GM21515 (cell line): ENCODE measurements at regions not wholly inside any gene's neighbourhood (a gene's known extent, or its start where the extent isn't known, plus 50 kb on each side); places are given as distances from the start of the nearest gene placed in this dataset.

Source experiments
- ATAC-seq: cut with Tn5 transposase; IDR thresholded peaks from one replicate; pipeline ENCODE4 v1.9.1; 2021; ENCODE audit not compliant: unreplicated experiment

DNA sequence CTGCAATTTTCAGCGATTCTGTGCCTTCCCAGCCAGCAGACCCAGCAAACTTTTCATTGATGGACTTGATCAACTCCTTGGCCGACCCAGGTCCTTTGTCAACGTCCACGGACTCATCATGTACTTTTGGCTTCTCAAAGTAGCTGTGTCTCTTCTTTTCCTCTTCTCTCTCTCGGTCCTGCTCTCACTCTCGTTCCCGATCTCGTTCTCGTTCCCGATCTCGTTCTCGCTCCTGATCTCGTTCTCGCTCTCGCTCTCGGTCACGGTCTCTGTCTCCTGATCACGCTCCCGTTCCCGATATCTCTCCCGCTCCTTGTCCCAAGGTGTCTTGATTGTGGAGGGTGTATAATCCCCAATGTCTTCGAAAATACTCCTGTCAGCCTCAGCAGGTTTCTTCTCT lies 219.5 kb upstream of the FANCL start:
- ATAC-seq: no peak

DNA sequence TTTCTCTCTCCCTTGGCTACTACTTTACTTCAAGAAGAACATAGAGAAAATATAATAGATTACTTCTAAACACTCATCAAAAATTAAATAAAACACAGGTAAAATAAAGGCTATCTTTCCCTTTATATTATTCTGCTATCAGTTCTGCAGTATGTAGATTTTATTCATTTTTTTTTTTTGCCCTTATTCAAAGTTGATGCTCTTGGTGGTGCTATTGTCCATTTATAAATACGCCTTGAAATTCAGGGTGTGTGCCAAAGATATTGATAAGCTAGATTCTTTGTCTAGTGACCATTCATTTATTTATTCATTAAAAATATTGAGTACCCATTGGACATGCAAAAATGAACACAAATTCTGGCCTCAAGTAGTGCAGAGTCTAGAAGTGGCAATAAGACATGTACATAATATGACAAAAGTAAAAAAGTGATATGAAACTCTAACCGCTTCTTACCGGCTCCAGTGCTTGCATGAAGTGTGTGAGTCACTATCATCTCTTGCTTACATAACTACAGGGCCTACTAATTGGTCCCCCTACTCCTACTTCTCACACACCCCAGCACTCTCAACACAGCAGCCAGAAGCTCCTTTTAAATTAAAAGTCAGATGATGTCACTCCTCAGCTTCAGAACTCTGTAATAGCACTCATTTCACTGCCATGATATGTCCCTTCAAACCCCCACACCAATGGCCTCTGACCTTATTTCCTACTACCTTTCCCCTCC lies 208.3 kb upstream of the FANCL start:
- ATAC-seq: peak; percentile 88

DNA sequence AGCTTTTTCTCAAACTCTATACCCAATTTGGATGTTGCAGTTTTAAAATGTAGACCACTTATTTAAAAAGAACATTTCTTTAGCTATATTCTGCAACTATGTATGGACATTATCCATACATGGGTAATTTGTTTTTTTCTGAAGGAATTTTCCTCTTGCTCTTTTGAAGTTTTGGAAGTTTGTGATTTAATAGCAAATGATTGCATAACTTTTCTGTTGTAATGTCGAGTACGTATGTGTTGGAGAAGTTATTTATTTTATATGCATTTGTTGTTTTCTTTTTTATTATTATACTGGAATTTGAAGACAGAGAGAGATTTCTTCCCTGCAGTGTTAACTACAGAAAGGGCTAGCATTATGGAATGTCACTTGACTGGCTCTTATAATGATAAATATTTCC lies 207.7 kb upstream of the FANCL start:
- no peak for ATAC-seq

DNA sequence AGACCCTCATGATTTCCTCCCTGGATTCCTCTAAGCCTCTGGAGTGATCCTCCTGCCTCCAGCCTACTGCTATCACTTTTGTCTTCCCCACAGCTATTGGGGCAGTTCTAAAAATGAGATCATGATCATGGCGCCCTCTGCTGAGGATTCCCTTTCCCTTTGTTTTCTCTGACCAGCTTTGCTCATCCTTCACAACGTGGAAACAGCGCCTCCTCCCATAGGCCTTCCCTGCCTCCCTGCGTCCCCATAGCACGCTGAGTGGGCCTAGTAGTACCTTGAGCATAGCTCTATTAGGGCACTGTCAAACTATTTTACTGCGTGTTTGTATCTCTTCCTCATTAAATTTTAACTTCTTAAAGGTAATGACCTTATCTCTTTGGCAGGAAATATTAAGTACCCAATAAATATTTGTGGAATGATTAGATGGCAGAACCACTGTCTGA lies 207.0 kb upstream of the FANCL start:
- no peak for ATAC-seq

DNA sequence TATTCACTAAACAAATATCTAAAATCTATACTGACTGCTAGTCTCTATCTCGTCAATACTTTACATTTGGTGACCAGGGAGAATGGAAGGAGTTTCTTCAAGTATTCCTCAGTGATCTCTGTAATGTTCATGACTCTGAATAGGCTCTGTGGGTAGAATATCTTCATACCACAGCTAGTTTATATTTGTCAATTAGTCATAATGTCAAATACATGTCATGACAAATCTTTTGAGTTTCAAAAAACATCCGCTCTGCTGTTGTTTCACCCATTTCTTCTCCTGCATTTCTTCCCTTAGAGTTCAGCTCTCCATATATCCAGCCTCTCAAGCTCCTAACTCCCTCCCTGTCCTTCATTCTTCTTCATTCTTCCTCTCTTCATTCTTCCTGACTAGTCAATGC lies 206.5 kb upstream of the FANCL start:
- no peak for ATAC-seq

DNA sequence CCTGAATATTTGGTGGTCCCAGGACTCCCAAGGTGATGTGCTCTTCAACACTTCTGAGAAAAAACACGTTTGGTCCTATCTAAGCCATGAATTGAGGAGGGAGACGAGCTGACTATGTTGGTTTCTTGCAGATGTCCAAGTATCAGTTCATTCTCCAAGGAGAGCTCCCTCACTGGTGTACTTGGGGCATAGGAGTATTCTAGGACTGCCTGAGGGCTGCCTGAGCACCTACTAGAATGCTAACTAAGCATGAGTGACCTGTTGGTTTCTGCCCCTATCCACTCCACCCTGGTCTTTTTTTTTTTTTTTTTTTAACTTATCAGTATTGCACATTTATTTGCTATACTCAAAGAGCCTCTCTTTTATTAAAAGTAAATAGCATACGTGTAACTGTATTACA lies 200.5 kb upstream of the FANCL start:
- no peak for ATAC-seq

DNA sequence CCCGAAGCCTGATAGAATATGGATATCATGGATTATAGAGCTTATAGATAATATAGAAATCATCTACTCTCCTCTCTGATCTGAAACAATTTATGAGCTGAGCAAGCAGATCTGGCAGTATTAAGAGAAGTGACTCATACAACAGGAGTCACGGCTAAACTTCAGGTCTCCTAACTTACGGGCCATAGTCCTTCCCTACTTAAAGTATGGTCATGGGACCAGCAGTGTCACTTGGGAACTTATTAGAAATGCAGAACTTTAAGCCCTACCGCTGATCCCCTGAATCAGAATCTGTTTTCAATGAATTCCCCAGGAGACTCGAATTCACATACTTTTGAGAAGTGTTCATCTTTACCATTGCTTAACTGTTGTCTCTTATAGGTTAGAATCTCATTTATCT lies 195.7 kb upstream of the FANCL start:
- no peak for ATAC-seq

DNA sequence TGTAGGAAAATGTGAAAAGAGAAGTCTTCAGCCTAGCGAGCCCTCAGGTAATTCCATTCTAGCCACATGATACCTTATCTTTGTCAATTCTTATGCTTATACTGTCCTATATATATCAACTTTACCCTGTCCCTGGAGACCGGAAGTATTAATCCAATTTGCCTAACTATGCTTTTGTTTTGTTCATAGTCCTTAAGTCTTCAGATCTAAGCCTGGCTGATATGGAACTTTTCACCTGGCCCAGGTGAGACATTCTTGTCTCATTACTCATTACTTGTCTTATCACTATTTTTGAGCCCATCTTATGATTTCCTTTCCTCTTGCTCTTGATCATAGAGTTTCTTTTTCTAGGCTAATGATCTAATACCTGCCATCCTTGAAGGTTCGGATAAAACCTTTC lies 194.1 kb upstream of the FANCL start:
- ATAC-seq: no peak

DNA sequence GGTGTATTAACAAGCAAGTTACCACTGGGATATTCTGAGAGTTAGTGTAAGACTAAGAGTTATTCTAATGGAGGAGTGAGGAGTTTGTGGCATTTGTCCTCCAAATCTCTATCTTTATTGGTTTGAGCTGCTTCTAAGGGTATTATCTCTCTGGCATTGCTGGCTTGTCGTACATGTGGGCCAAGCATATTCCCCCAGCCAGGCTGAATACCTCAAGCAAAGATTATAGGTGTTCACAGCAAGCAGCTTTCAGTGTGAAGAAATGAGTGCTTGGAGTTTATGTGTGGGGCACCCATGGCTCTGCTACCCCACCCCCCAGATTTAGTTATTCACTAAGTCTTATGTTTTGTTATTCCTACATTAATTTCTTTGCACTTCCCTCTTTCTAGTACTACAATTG lies 193.6 kb upstream of the FANCL start:
- no peak for ATAC-seq

DNA sequence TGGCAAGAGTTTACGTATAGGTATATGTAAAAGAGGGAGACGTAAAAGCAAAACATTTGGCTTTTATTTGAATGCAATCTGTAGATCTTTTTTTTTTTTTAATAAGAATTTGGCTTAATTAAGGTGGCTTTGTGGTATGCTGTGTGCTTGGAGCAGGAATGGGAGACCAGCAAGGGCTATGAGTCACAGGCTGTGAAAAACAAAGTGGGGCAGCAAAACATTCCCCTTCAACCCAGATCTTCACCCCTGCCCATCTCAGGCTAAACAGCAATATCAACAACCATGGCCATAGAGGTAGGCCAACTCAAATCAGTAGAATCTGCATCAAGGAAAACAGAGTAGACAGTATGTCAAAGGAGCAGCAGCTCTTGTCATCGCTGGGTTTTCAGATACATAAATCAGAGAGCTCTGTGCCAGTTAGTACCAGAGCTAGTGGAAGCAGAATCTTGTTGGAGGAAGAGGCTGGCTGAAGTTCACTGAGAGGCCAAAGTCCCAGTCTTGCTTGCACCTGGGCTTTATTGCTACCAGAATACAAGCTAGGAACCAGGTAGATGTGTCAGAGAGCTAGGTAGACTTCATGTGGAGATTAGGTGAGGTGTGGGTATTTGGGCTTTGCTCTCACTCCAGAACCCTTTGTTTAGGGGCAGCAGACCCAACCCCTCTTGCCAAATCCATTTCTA lies 191.5 kb upstream of the FANCL start:
- no peak for ATAC-seq

DNA sequence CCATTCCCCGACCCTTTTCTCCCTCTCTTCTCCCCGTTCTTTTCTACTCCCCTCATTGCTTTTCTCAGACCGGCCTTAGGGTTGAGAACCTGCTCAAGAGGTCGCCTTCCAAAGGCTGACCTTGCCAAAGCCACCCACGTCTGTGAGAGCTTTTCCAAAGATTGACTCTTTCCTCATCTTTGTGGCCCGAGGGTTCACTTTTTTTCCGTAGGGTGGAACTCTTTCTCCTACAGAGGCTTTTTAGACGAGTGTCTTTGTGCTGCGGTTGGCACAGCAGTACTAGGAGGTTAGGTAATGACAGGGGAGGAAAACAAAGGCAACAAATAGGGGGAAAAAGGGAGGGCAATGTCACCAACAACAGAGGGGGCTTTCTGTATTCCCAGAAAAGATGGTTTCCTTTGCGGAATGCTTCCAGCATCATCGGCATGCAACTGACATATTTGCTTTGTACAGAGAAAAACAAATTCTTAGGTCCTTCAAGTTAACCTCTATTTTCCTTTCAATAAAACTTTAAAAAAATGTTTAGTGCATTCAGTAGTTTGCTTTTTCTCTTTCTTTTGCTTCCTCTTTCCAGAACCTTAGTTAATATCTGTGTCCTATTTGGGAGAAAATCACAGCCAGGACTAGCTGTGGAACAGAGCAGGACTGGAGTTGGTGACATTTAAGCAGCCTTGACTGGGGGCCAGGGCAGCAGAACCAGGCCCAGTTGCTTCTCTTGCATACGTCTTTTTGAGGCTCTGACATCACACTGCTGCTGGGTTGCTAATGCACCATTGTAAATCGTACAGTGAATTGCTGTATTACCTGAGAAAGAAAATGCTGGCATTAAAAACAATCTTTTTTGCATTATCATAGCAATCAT lies 188.1 kb upstream of the FANCL start:
- no peak for ATAC-seq

DNA sequence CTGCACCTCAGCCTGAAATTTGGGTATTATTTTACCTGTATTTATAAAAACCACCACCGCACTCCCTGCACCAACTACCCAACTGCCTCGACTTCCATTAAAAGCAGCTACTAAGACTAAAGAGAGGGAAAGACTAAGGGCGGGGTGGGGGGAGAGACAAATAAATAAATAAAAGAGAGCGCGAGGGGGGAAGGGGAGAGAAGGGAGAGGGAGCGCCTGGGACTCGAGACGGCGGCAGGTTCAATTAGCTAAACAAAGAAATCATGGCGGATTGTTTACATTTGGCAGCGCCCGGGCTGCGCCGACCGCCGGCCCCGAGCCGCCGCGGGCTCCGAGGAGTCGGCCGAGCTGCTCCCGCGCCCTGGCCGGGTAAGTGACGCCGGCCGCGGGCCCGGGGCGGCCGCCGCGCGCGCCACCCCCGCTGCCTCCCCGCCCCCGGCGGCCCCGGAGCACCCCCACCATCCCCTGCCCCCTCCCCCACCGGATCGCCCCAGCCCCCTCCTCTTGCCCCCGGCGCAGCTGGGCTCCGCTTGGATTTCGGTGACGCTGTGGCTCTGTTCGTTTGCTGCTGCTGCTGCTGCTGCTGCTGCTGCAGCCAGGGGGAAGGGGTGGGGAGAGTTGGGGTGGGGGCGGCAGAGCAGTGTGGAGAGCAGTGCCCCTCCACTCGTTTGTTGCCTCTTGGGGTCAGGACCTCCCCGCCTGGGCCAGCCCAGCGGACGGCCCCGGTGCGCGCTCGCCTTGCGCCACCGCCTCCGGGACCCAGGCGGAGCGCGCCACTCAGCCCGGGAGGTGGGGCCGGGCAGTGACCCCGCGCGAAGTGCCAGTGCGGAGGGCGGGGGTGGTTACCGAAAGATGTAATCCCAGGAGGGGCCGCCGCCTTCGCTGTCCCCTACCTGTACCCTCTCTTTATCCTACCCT lies 187.2 kb upstream of the FANCL start:
- ATAC-seq: no peak

DNA sequence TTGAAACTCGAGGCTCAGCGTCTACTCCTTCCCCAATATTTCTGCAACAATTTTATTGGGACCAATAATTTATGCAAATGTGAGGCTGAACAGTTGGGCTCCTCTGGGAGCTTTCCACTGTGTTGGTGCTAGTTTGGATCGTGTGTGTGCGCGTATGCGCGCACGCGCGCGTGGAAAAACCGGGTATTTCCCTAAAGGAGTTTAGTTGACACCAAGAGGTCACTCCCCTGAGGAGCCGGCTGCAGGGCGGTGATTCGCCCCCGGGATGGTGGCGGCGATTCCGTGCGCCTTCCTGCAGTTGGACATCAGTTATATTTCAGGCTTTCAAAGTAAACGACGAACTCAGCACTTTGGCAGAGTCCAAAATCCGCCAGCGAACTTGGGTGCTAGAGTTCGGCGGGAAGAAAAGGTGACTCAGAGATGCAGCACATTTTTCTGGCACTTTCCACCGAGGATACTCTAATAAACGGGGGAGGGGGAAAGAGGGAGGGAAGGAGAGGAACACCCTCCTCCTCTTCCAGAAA lies 186.5 kb upstream of the FANCL start:
- ATAC-seq: no peak

DNA sequence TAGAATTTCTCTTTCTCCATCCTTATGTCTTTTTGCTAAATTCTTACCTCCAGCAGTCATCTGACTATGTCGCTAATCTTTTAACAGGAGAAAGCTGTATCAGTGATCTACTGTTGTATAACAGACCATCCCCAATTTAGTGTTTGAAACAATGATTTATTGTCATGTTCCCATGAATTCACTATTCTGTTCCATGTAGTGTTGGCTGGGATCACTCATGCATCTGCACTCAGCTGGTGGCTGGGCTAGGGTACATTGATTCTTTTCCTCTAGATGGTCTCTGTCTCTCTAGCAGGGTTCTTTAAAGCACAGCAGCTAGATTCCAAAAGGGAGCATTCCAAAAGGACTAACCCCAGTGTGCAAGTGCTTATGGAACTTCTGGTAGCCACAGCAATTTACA lies 184.2 kb upstream of the FANCL start:
- ATAC-seq: no peak

DNA sequence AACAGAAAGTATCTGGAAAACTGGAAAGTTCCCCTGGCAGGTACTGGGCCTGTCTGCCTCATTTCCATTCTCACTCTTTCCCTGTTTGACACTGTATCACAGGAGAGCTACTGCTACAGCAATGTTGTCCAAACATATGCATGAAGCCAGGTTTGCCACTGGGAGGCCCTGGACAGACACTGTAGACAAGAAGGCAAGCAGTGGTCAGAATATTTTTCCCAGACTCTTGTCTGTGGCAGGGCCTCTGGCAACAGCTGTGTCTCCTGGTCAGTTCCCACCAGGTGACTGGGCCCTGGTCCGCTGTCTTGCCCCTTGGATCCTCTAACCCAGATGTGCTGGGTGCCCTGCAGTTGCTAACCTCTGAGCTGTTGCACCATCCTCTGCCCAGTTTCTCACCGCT lies 178.9 kb upstream of the FANCL start:
- ATAC-seq: no peak

DNA sequence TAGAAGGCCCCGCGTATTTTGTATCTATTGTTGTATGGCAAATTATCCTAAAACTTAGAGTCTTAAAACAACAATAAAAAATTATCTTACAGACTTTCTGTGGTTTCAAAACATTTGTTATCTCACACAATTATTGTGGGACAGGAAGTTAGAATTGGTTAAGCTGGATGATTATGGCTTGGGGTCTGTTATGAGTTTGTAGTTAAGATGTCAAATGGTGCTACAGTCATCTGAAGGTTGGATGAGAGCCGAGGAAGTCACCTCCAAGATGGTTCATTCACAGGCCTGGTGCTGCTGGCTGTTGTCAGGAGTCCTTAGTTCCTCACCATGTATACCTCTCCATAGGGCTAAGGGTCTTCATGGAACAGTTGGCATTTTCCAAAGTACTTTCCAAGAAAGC lies 175.6 kb upstream of the FANCL start:
- ATAC-seq: no peak

DNA sequence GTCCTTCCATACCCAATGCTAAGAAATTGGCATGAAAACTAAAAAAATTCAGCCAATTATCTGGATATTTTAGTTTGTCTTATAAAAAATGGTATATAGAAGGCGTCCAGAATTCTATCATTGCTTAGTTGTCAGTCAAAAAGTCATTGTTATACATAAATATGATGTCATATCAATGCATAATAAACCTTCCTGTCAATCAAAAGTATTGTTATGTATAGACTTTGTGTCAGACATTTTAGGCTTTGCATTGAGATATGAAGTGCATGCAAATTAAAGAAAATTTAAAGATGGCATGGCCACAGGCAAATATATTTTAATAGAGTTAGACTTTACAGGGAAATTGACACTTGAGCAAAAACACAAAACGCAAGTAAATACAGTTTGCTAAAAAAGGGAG lies 173.4 kb upstream of the FANCL start:
- ATAC-seq: no peak

DNA sequence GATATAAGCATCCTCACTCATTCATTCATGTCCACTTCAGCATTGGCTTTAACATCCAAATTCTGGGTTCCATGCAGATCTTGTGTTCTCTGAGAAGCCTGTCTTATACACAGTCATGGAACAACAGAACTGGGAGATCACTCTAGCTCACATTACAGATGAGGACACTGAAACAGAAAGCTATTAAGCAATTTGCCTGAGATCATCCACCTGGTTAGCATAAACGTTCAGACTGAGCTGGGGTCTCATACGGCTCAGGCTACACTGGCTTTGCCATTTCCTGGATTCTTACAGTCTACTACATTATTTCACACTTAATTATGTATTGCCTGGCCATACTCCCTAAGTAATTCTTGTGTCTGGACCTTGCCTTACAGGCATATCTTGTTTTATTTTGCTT lies 169.4 kb upstream of the FANCL start:
- ATAC-seq: no peak

DNA sequence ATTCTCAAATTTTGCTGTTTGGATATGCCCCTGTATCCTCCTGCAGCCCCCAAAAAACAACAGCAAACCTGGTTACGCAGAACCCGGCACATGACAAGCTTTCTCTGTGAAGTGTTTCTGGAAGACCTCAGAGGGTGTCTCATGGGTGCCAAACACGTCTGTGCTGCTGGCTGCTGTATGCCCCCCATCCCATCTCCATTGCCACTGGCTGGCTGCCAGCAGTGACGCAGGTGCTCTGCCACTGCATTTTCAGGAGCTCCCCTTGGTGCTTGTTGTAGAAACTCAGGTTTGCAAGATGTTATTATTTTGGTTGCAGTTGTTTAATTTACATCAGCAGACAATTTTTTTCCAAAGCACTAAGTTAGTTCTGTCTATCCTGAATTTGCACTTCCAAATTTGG lies 166.4 kb upstream of the FANCL start:
- no peak for ATAC-seq

DNA sequence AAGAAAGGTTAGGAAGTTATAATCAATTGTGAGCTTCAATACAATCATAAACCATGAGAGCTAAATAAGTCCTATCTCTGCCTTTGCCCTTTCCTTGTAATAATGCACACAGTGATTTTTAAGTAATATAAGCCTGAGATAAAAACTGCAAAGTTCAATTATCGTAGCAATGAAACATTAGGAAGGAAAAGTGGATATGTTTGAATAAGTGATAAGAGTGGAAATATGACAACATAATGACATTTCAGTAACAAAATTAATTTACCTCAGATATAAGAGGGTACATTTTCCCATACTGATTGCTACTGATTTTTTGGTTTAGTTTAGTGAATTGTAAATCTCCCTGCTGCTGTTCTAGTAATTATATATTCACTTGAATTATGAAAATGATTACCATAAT lies 164.2 kb upstream of the FANCL start:
- ATAC-seq: no peak

DNA sequence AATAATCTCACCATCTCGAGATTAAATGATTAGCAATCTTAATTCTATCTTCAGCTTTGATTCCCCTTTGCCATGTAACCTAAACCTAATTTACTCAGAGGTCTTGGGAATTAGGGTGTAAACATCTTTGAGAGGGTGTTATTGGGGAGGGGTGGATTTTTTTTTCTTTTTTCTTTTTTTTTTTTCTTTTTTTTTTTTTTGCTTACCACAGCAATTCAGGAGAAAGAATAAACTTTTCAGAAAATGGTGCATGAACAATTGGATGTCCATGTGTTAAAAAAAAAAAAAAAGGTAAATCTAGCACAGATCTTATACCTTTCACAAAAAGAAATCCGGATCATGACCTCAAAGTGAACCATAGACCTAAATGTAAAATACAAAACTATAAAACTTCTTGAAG lies 160.8 kb upstream of the FANCL start:
- no peak for ATAC-seq
